Fibroblast of the conjunctiva (primary cell): ENCODE measurements at regions not wholly inside any gene's neighbourhood (a gene's known extent, or its start where the extent isn't known, plus 50 kb on each side); places are given as distances from the start of the nearest gene placed in this dataset.
"Not testable (repeated sequence)": the region's sequence is repeated elsewhere in the genome, so short reads cannot be mapped to it uniquely, and the experiment has no call there.

ENCODE experiments used
- DNase-seq: peaks from one replicate; pipeline ENCODE4 v3.0.0-alpha.2; 2010; ENCODE audit warnings: low read depth

DNA sequence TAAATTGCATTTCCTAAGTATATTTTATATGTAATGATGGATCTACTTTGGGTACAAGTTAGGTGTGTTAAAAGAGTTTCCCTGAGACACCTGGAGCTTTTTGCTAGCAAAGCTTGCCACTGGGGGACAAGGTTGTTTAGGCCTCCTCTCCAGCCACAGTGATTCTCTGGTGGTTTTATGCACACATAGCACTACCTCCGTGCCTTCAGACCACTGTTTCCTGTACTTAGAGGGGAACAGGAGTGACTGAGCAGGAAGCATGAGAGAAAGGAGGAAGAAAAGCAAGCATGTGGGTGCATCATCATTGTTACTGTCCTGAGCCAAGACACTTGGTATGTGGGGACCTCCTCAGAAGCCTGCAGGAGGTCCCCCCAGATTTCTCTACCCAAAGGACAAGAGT is 272.1 kb downstream of the RASEF start:
- no peak for DNase-seq

GRCh38 chr9:82791692-82792091 is 271.2 kb downstream of the RASEF start:
- DNase-seq = no peak

- DNase-seq = no peak
Measured at GRCh38 chr9:82797534-82797933, 265.4 kb downstream of the RASEF start.

- DNase-seq = no peak
Measured at GRCh38 chr9:82799286-82799685, 263.7 kb downstream of the RASEF start.

DNA sequence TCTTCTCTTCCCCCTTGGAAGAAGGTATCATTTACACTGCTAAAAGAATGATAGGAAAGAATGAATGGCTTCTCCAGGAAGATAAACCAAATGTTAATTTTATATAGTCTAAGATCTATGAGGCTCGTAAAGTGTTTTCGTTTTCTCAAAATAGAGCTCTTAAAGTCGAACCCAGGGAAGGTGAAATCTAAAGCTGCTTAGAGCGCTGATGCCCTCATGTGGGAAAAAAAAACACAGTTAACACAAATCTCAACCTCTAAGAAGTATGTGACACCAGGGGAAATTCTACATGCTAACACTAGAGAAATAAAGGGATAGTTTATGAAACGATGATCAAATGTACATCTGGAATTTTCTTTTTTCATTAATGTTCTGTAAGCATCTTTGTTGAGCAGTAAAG is 257.9 kb downstream of the RASEF start:
- no peak for DNase-seq

DNA sequence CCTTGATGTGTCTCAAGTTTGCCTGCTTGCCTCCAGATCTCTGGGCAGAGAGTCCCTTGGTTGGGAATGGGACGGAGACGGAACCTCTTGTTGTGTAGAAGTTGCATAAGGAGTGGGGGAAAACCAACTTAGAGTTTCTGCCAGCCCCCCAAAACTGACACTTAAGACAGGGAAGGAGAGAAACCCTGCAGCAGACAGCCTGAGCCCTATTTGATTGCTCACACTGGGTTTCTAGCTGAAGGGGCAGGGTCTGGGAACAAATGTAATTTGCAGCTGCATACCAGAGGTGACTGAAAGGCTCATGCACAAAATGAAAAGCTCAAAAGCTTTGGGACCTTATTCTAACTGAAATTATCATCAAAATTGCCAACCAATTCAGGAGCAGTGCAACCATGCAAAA is 254.5 kb downstream of the RASEF start:
- DNase-seq = no peak

- DNase-seq = peak; percentile 14
Measured at GRCh38 chr9:82810915-82811314, 252.0 kb downstream of the RASEF start.

GRCh38 chr9:82819260-82819659 is 243.7 kb downstream of the RASEF start:
- no peak for DNase-seq

DNA sequence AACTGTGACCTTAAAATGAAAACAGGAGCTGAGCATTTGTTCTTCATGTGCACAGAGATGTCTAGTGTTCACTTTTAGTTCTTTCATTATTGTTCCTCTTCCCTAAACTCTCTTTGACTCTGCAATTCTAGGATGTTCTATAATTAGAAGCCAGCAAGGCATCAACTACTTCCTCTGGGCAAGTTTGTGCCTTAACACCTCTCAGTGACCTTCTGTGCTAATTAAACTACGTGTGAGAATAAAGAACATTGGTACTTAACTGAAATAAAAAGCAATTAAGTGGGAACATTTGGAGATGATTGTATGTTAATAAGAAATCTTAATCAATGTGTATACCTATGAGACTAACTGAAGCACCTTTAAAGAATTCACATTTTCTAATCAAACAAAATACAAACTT is 242.8 kb downstream of the RASEF start:
- DNase-seq = no peak

GRCh38 chr9:82829818-82830217 is 233.1 kb downstream of the RASEF start:
- no peak for DNase-seq

GRCh38 chr9:82865524-82865923 is 197.4 kb downstream of the RASEF start:
- no peak for DNase-seq

GRCh38 chr9:82880336-82881050 is 182.4 kb downstream of the RASEF start:
- DNase-seq = no peak

DNA sequence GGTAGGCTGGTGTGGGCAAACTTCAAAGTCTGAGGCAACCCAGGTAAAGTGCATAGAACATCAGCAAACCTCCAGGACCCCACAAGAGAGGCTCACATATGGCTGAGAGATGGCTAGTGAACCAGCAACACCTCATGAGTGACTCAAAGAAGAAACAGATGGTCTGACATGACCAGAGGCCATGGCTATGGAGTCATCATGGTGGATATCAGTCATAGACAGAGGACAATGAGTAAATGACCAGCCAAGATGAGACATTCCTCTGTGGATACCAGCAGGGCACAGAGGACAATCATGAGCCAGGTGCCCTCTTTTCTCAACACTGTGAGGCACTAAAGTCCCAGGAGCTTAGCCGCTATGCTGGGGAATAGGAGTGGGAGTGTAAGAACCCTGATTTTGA is 180.8 kb downstream of the RASEF start:
- no peak for DNase-seq

- DNase-seq = no peak
Measured at GRCh38 chr9:82882748-82883147, 180.2 kb downstream of the RASEF start.

GRCh38 chr9:82883436-82883835 is 179.5 kb downstream of the RASEF start:
- DNase-seq = no peak

- DNase-seq = not testable (repeated sequence)
Measured at GRCh38 chr9:82883974-82884373, 179.0 kb downstream of the RASEF start.

GRCh38 chr9:82890401-82890800 is 172.5 kb downstream of the RASEF start:
- no peak for DNase-seq

DNA sequence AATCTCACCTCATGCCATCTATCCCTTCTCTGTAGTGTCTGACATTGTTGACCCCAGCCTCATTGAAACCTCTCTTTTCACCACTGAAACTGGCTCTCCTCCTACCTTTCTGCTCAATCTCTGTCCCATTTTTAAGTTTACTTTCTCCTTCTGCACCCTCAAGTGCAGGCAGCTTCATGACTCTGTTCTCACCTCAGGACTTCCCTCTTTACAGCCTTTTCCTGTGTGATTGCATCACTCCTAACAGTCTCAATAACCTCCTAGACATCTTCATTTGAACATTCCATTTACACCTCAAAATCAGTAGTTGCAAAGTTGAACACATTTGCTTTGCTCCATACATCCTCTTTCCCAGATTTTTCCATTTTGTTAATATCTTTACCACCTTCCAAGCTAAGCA is 172.1 kb downstream of the RASEF start:
- DNase-seq = no peak

- DNase-seq = no peak
Measured at GRCh38 chr9:82891321-82891720, 171.6 kb downstream of the RASEF start.

DNA sequence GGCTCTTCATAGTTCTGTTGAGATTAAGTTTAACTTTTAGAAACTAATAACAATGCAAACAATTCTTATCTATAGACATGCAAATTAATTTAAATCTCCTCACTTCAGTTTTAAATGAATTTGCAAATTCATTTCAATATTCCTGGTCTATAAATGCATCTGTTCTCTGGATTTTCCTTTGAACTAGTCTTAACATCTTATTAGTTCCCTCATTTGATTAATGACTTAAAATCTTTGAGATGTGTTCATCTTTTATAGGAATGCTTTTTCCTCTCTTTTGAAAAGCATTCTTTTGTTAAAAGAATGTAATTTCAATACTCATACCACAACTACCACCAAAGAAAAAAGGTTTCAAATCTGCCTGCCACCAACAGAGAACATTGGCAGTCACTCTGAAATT is 169.4 kb downstream of the RASEF start:
- no peak for DNase-seq

- DNase-seq = no peak
Measured at GRCh38 chr9:82894548-82894947, 168.4 kb downstream of the RASEF start.

- DNase-seq = no peak
Measured at GRCh38 chr9:82894961-82895821, 167.8 kb downstream of the RASEF start.

- DNase-seq = no peak
Measured at GRCh38 chr9:82895822-82896110, 167.2 kb downstream of the RASEF start.

DNA sequence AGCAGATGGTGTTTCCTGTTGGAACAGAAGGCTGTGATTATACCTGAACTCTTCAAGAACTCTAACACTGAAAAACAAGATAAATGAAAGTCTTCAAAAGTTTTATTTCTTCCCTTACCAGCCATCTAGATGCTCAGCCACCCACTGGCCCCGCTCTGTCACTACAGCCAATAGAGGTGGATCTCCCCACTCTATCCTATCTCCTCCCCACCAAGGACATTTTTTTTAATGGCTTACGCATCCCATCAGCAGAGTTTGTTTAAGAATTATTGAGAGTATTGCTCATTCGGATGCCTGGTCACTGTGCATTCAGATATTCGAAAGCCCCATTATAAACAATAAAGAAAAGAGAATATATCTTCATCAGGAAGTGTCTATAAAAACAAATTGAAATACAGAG is 159.4 kb downstream of the RASEF start:
- no peak for DNase-seq
